Heart left ventricle (tissue), 16 donors: ENCODE measurements at regions not wholly inside any gene's neighbourhood (a gene's known extent, or its start where the extent isn't known, plus 50 kb on each side); places are given as distances from the start of the nearest gene placed in this dataset.

Experiments used
- ATAC-seq, 4 donors: fragments of 200-7000 bp; cut with Tn5 transposase; one replicate each; pipeline ENCODE4 v1.9.1; 2020 to 2022; ENCODE audit warnings: moderate library complexity in 4 of 4, mild to moderate bottlenecking in 3 of 4, moderate number of reproducible peaks in 1 of 4
- DNase-seq, 5 donors: peaks; one replicate each; pipeline ENCODE4 v3.0.0-alpha.2; 2020
- H3K27ac ChIP-seq, 12 donors: fragments of 200-600 bp; sonication (generic) in 4 of 12; one replicate each; pipeline versions ENCODE4 v1.5.0 to v1.8.0; 2016 to 2022; ENCODE audit warnings: mild to moderate bottlenecking in 2 of 12
- H3K27me3 ChIP-seq, 9 donors: fragments of 200-600 bp; sonication (generic) in 2 of 9; one replicate each; pipeline versions ENCODE4 v1.5.1 to v1.8.0; 2016 to 2022; ENCODE audit warnings: mild to moderate bottlenecking in 3 of 9
- H3K36me3 ChIP-seq, 9 donors: fragments of 200-600 bp; sonication (generic) in 2 of 9; one replicate each; pipeline versions ENCODE4 v1.5.0 to v1.8.0; 2018 to 2022; ENCODE audit warnings: mild to moderate bottlenecking in 2 of 9
- H3K4me1 ChIP-seq, 12 donors: fragments of 200-600 bp; sonication (generic) in 4 of 12; one replicate each; pipeline versions ENCODE4 v1.5.0 to v1.8.0; 2016 to 2022; ENCODE audit warnings: mild to moderate bottlenecking in 3 of 12
- H3K4me3 ChIP-seq, 12 donors: fragments of 200-600 bp; sonication (generic) in 4 of 12; one replicate each; pipeline versions ENCODE4 v1.5.0 to v1.8.0; 2017 to 2022; ENCODE audit warnings: mild to moderate bottlenecking in 9 of 12, moderate library complexity in 4 of 12
- H3K9me3 ChIP-seq, 12 donors: fragments of 200-600 bp; sonication (generic) in 4 of 12; one replicate each; pipeline versions ENCODE4 v1.5.0 to v1.8.0; 2016 to 2022; ENCODE audit warnings: mild to moderate bottlenecking in 1 of 12
- POLR2A ChIP-seq, 2 donors: fragments of 450-650 bp; IDR thresholded peaks; one replicate each; pipeline ENCODE4 v1.6.1; 2017; ENCODE audit warnings: antibody characterized with exemption in 2 of 2, mild to moderate bottlenecking in 2 of 2, moderate library complexity in 2 of 2
- whole genome bisulfite sequencing, 4 donors: extraction: QIAGEN DNeasy Blood & Tissue Kit in 2 of 4; methylation state at CpG; one replicate each; pipeline versions ENCODE4 v1.1.5 to v1.1.7; 2013 to 2018; 5-methylcytosine and 5-hydroxymethylcytosine counted together
- intact Hi-C, 10 donors: fragments of 100-400 bp; cut with DNase I; formaldehyde crosslinking; loops; one replicate each; pipeline versions ENCODE4 v1.11.1 to v1.14.2; 2022
- TF ChIP-seq, protein P1 (sequence below), 12 donors: fragments of 200-600 bp; sonication (generic) in 4 of 12; IDR thresholded peaks; one replicate each; pipeline versions ENCODE4 v1.5.0 to v1.8.0; 2018 to 2022; ENCODE audit warnings: antibody characterized with exemption in 12 of 12, mild to moderate bottlenecking in 5 of 12
- donor health status: ischemic (EF 13 %, LVEDD 7.1; RV severe dilation, severe dysfunction).
- donor health status: healthy with polysubstance abuse.
- donor health status: DM: no; HTN: yes; CAD: no.
- donor health status: DM: no; HTN: no; CAD: no.
- donor health status: ischemic (EF 25% LVEDD 6.9; RV normal size, moderate dysfunction).
- donor health status: ischemic (EF 25% LVEDD 5.7; RV mildly dilated, moderate dysfunction).
- donor health status: healthy.
- donor health status: DM: yes; HTN: yes; CAD: no.
- donor health status: ischemic (EF 35%, LVEDD 5.7; RV mildly dilated, moderate dysfunction).
- donor health status: nonischemic (EF 11% LVEDD 7.7; RV severe dilation, severe dysfunction).
- donor health status: DM: yes; HTN: yes; CAD: no.
- donor health status: PGD.
- donor health status: ischemic (EF 29% LVEDD 5.4; RV normal size, mild dysfunction).
- donor health status: nonischemic (EF 23%, LVEDD 6.1; RV moderate dilation, normal function).

DNA sequence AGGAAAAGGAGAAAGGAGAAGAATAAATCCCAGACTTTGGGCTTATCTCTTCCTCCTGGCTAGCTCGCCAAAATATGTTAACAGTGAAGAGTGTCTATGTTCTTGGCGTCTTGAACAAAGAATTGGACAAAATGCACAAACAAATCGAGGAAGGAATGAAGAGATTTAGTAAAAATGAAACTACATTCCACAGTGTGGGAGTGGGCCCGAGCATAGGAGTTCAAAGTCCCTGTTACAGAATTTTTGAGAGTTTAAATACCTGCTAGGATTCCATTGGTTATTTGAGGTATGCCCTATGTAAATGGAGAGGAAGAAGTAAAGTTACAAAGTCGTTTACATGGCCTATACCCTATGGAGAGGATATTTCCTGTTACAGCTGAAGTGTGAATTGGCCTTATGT, 525.1 kb upstream of the CNTN5 start:
- peaks cover 0 to 4% (median 0%) of the 10 kb centered on the region in 12 donors for H3K9me3 ChIP-seq
- H3K4me3 ChIP-seq, result no peak overlapping the region
- ATAC-seq (no peak), DNase-seq (no peak)
- 55 to 59% (median 56%) methylated on average over 5 of the region's 5 CpGs for WGBS, 4 donors
- no peaks in the 10 kb centered on the region for H3K36me3 ChIP-seq
- H3K27me3 ChIP-seq, result no peaks in the 10 kb centered on the region
- intact Hi-C loops, result no loop called here
- TF ChIP-seq, protein P1, sequence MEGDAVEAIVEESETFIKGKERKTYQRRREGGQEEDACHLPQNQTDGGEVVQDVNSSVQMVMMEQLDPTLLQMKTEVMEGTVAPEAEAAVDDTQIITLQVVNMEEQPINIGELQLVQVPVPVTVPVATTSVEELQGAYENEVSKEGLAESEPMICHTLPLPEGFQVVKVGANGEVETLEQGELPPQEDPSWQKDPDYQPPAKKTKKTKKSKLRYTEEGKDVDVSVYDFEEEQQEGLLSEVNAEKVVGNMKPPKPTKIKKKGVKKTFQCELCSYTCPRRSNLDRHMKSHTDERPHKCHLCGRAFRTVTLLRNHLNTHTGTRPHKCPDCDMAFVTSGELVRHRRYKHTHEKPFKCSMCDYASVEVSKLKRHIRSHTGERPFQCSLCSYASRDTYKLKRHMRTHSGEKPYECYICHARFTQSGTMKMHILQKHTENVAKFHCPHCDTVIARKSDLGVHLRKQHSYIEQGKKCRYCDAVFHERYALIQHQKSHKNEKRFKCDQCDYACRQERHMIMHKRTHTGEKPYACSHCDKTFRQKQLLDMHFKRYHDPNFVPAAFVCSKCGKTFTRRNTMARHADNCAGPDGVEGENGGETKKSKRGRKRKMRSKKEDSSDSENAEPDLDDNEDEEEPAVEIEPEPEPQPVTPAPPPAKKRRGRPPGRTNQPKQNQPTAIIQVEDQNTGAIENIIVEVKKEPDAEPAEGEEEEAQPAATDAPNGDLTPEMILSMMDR (IDR thresholded peaks at IDR 0.05), result no peak
- TF ChIP-seq POLR2A (IDR thresholded peaks at IDR 0.05), result no peak
- H3K4me1 ChIP-seq, result no peaks in the 10 kb centered on the region
- H3K27ac ChIP-seq, result no peak overlapping the region

DNA sequence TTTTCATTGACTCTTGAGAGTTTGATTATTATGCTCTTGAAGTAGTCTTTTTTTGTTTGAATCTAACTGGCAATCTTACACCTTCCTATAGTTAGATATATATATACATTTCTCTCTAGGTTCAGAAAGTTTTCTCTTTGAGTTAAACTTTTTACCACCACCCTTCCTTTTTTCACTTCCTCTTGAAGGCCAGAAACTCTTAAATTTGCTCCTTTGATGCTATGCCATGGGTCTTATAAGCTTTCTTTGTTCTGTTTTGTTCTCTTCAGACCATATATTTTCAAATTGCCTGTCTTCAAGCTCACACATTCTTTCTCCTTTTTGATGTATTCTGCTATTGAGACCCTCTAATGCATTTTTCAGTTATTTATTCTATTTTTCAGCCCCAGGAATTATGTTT, 513.5 kb upstream of the CNTN5 start:
- no peak for TF ChIP-seq POLR2A (IDR thresholded peaks at IDR 0.05)
- TF ChIP-seq, protein P1 (IDR thresholded peaks at IDR 0.05), result no peak
- no peak overlapping the region for H3K27ac ChIP-seq

DNA sequence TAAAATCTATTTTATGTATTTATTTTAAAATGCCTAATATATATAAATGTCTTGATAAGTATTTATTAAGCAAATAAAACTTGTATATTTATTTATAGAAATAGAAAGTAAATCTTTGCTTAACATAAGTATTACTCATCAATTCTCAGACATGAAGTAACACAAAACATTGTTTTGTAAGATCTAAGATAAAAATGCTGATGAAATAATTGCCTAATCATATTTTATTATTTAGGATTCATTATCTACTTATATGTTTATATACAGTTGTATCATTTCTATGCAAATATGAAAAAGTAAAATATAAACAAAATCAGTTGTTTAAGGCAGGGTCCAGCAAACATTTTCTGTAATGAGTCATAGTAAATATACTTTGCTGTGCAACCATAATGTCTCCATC, 507.8 kb upstream of the CNTN5 start:
- Histone ChIP-seq H3K9me3 (peaks cover 0 to 7% (median under 1%) of the 10 kb centered on the region in 12 donors), H3K4me1 (no peaks in the 10 kb centered on the region), H3K27ac (no peak overlapping the region), H3K4me3 (no peak overlapping the region), H3K36me3 (no peaks in the 10 kb centered on the region), H3K27me3 (no peaks in the 10 kb centered on the region)
- ATAC-seq, result no peak
- no peak for DNase-seq
- TF ChIP-seq, protein P1 (IDR thresholded peaks at IDR 0.05), result no peak
- TF ChIP-seq POLR2A (IDR thresholded peaks at IDR 0.05), result no peak
- intact Hi-C loops, result no loop called here

More for the DNA sequence above, 513.5 kb upstream of the CNTN5 start:
- no peaks in the 10 kb centered on the region for H3K27me3 ChIP-seq
- H3K4me3 ChIP-seq, result no peak overlapping the region
- intact Hi-C loops, result no loop called here
- no peaks in the 10 kb centered on the region for H3K36me3 ChIP-seq
- no peaks in the 10 kb centered on the region for H3K4me1 ChIP-seq
- ATAC-seq, result no peak
- no peak for DNase-seq
- peaks cover 0 to 25% (median 10%) of the 10 kb centered on the region in 12 donors for H3K9me3 ChIP-seq

DNA sequence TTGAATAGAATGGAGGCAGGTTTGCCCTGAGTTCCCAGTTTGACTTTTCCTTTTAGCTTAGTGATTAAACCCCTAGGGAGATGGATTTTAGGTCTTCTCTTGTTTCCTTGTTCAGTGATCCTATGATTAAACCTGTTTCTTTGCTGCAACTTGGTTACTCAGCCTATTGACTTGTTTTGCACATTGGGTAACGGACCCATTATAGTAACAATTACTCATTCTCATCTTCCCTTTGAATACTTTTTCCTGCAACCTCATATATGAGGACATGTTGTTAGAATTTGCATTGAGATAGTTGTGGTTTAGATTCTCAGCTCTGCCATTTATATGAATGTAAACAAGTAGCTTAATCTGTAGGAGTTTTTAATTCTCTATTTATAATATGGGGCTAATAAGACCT, 489.2 kb upstream of the CNTN5 start:
- ATAC-seq, result no peak
- no peaks in the 10 kb centered on the region for H3K36me3 ChIP-seq
- H3K4me3 ChIP-seq, result no peak overlapping the region
- intact Hi-C loops, result no loop called here
- WGBS, 4 donors, result 74 to 92% (median 78%) methylated on average over 1 of the region's 1 CpG
- H3K27ac ChIP-seq, result no peak overlapping the region
- H3K9me3 ChIP-seq, result no peaks in the 10 kb centered on the region
- TF ChIP-seq, protein P1 (IDR thresholded peaks at IDR 0.05), result no peak
- no peak for TF ChIP-seq POLR2A (IDR thresholded peaks at IDR 0.05)
- DNase-seq, result no peak
- no peaks in the 10 kb centered on the region for H3K4me1 ChIP-seq
- no peaks in the 10 kb centered on the region for H3K27me3 ChIP-seq
